ENCODE measurements at regions not wholly inside any gene's neighbourhood (a gene's known extent, or its start where the extent isn't known, plus 50 kb on each side); places are given as distances from the start of the nearest gene placed in this dataset.

- Histone ChIP-seq H4K20me1 (ENCODE audit: insufficient read depth) (no peaks in the 10 kb centered on the region), H3K27ac (ENCODE audit: low read depth, low read length) (no peak overlapping the region), H3K36me3 (ENCODE audit: control insufficient read depth in 1 of 2, insufficient read depth in 2 of 2, low read length in 2 of 2) (no peaks in the 10 kb centered on the region; a peak in 1 of 4 replicates), H3K4me2 (ENCODE audit: low read length) (no peak overlapping the region), H3K4me3 (replicated peaks in 1 of 2; ENCODE audit: low read depth in 1 of 2, low read length in 2 of 2) (no peak overlapping the region), H3K79me2 (ENCODE audit: insufficient read depth, low read length) (no peaks in the 10 kb centered on the region), H3K27me3 (ENCODE audit: insufficient read depth, low read length) (peaks cover 9% of the 10 kb centered on the region; the same call in 1 of the 2 replicates), H2AFZ (ENCODE audit: low read depth, low read length, poor library complexity, severe bottlenecking) (no peak overlapping the region), H3K9me2 (ENCODE audit: insufficient read depth) (no peaks in the 10 kb centered on the region), H3K9me3 (ENCODE audit: control insufficient read depth in 1 of 2, insufficient read depth in 1 of 2, low read depth in 1 of 2, low read length in 2 of 2) (no peaks in the 10 kb centered on the region), H3K4me1 (ENCODE audit: control insufficient read depth in 1 of 2, insufficient read depth in 2 of 2, low read length in 2 of 2) (peaks cover 39 to 40% of the 10 kb centered on the region in 2 experiments), H3K9ac (ENCODE audit: low read length) (no peak overlapping the region)
- RAD21 ChIA-PET (ENCODE audit: low non-redundant PET in 1 of 2, low total read pairs in 2 of 2, uncharacterized antibody in 2 of 2, unreplicated experiment in 2 of 2), result no interaction called here
- no TSS peak for BruUV-seq (replicated peaks)
- TF ChIP-seq ZNF274 (IDR thresholded peaks at IDR 0.05; ENCODE audit: low read depth, low read length) (no peak), ELF1 (IDR thresholded peaks at IDR 0.05; ENCODE audit: borderline replicate concordance, low read depth) (no peak), EGR1 (IDR thresholded peaks at IDR 0.05; ENCODE audit: low read depth) (no peak), POLR2AphosphoS5 (IDR thresholded peaks at IDR 0.05; ENCODE audit: low read depth, low read length) (no peak), CEBPB (IDR thresholded peaks at IDR 0.05; ENCODE audit: low read depth) (no peak), CTCF (IDR thresholded peaks at IDR 0.05 in 2 of 3, conservative IDR thresholded peaks at IDR 0.05 in 1 of 3; ENCODE audit: borderline replicate concordance in 1 of 3, insufficient read depth in 1 of 3, low read depth in 2 of 3, low read length in 2 of 3) (no peak), ZFX (IDR thresholded peaks at IDR 0.05) (no peak), ZBTB33 (IDR thresholded peaks at IDR 0.05; ENCODE audit: extremely low read depth, insufficient replicate concordance, low read length) (no peak), JUND (IDR thresholded peaks at IDR 0.05) (no peak), EZH2phosphoT487 (IDR thresholded peaks at IDR 0.05; ENCODE audit: borderline replicate concordance) (no peak), SRF (IDR thresholded peaks at IDR 0.05; ENCODE audit: low read depth) (no peak), TCF7L2 (IDR thresholded peaks at IDR 0.05; ENCODE audit: borderline replicate concordance, extremely low read depth, insufficient read depth, insufficient read length) (no peak), POLR2A (IDR thresholded peaks at IDR 0.05; ENCODE audit: borderline replicate concordance, extremely low read depth, insufficient read depth, insufficient read length) (no peak), YY1 (IDR thresholded peaks at IDR 0.05; ENCODE audit: extremely low read depth, insufficient replicate concordance, low read depth, low read length) (no peak)
- TF ChIP-seq, protein P1, sequence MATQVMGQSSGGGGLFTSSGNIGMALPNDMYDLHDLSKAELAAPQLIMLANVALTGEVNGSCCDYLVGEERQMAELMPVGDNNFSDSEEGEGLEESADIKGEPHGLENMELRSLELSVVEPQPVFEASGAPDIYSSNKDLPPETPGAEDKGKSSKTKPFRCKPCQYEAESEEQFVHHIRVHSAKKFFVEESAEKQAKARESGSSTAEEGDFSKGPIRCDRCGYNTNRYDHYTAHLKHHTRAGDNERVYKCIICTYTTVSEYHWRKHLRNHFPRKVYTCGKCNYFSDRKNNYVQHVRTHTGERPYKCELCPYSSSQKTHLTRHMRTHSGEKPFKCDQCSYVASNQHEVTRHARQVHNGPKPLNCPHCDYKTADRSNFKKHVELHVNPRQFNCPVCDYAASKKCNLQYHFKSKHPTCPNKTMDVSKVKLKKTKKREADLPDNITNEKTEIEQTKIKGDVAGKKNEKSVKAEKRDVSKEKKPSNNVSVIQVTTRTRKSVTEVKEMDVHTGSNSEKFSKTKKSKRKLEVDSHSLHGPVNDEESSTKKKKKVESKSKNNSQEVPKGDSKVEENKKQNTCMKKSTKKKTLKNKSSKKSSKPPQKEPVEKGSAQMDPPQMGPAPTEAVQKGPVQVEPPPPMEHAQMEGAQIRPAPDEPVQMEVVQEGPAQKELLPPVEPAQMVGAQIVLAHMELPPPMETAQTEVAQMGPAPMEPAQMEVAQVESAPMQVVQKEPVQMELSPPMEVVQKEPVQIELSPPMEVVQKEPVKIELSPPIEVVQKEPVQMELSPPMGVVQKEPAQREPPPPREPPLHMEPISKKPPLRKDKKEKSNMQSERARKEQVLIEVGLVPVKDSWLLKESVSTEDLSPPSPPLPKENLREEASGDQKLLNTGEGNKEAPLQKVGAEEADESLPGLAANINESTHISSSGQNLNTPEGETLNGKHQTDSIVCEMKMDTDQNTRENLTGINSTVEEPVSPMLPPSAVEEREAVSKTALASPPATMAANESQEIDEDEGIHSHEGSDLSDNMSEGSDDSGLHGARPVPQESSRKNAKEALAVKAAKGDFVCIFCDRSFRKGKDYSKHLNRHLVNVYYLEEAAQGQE (IDR thresholded peaks at IDR 0.05; ENCODE audit: low read depth), result no peak
- CTCF ChIA-PET, result no interaction called here
- ATAC-seq, result no peak
- POLR2A ChIA-PET, result no interaction called here
- intact Hi-C loops (cut with micrococcal nuclease), result no loop called here
- DNase-seq (ENCODE audit: low read depth, low spot score), result no peak
Measured at GRCh38 chr22:25484521-25485315, 79.8 kb upstream of the GRK3 start.
